HEK293T (cell line): ENCODE measurements at regions not wholly inside any gene's neighbourhood (a gene's known extent, or its start where the extent isn't known, plus 50 kb on each side); places are given as distances from the start of the nearest gene placed in this dataset.
A peak's percentile ranks its signal among the peaks of the same experiment; 100 is the strongest.
"Not testable (repeated sequence)": the region's sequence is repeated elsewhere in the genome, so short reads cannot be mapped to it uniquely, and the experiment has no call there.

ENCODE experiments used
- CTCF ChIA-PET: fragments of 350-600 bp; formaldehyde crosslinking; extraction: SDS; loops from one replicate; lab custom pipeline; 2021; ENCODE audit warnings: antibody characterized with exemption, inconsistent platforms; lab: Yijun Ruan, JAX
- POLR2A ChIA-PET: fragments of 350-600 bp; formaldehyde crosslinking; extraction: SDS; loops from one replicate; lab custom pipeline; 2020; ENCODE audit warnings: antibody characterized with exemption, inconsistent platforms; lab: Yijun Ruan, JAX
- DNase-seq: peaks from one replicate; pipeline ENCODE4 v3.0.0; 2012; ENCODE audit warnings: mixed read lengths; ENCODE audit errors: extremely low spot score
- ARNT ChIP-seq: fragments of 450-650 bp; IDR thresholded peaks from 2 replicates; pipeline ENCODE4 v1.6.1; 2017; ENCODE audit warnings: mild to moderate bottlenecking
- BHLHE40 ChIP-seq: fragments of 450-650 bp; IDR thresholded peaks from 2 replicates; pipeline ENCODE4 v1.6.1; 2016; ENCODE audit warnings: mild to moderate bottlenecking, moderate library complexity, borderline replicate concordance
- CTBP1 ChIP-seq: fragments of 450-650 bp; IDR thresholded peaks from 2 replicates; pipeline ENCODE4 v1.6.1; 2016; ENCODE audit warnings: borderline replicate concordance
- ELF4 ChIP-seq: fragments of 450-650 bp; IDR thresholded peaks from 2 replicates; pipeline ENCODE4 v1.6.1; 2017; ENCODE audit warnings: antibody characterized with exemption
- FOXA1 ChIP-seq: fragments of 450-650 bp; IDR thresholded peaks from 2 replicates; pipeline ENCODE4 v1.6.1; 2016; ENCODE audit warnings: mild to moderate bottlenecking
- FOXK2 ChIP-seq: fragments of 450-650 bp; IDR thresholded peaks from 2 replicates; pipeline ENCODE4 v1.6.1; 2016; ENCODE audit warnings: mild to moderate bottlenecking
- FOXM1 ChIP-seq: fragments of 450-650 bp; IDR thresholded peaks from 2 replicates; pipeline ENCODE4 v1.6.1; 2017; ENCODE audit warnings: mild to moderate bottlenecking, borderline replicate concordance
- HDGF ChIP-seq: fragments of 450-650 bp; IDR thresholded peaks from 2 replicates; pipeline ENCODE4 v1.6.1; 2017; ENCODE audit warnings: antibody characterized with exemption, borderline replicate concordance
- L3MBTL2 ChIP-seq: fragments of 450-650 bp; conservative IDR thresholded peaks from 2 replicates; pipeline ENCODE4 v1.6.1; 2016; ENCODE audit warnings: mild to moderate bottlenecking
- LEF1 ChIP-seq: fragments of 450-650 bp; IDR thresholded peaks from 2 replicates; pipeline ENCODE4 v1.6.1; 2017; ENCODE audit warnings: mild to moderate bottlenecking, borderline replicate concordance
- NFRKB ChIP-seq: fragments of 450-650 bp; IDR thresholded peaks from 2 replicates; pipeline ENCODE4 v1.6.1; 2016; ENCODE audit warnings: mild to moderate bottlenecking, moderate library complexity
- PKNOX1 ChIP-seq: fragments of 450-650 bp; IDR thresholded peaks from 2 replicates; pipeline ENCODE4 v1.6.1; 2016
- SP1 ChIP-seq: fragments of 450-650 bp; IDR thresholded peaks from 2 replicates; pipeline ENCODE4 v1.6.1; 2017
- SUZ12 ChIP-seq: fragments of 450-650 bp; IDR thresholded peaks from 2 replicates; pipeline ENCODE4 v1.6.1; 2016; ENCODE audit warnings: mild to moderate bottlenecking
- TARDBP ChIP-seq: fragments of 450-650 bp; IDR thresholded peaks from 2 replicates; pipeline ENCODE4 v1.6.1; 2016
- ZNF384 ChIP-seq: fragments of 450-650 bp; IDR thresholded peaks from 2 replicates; pipeline ENCODE4 v1.6.1; 2016

- CTCF ChIA-PET = interaction anchor here (0.5 kb wide), 1 partner anchor 17 kb away, joined by 3 read pairs; no protein-coding TSS in a partner anchor
- POLR2A ChIA-PET = interaction anchor here (0.6 to 3.2 kb wide), 3 partner anchors 20 to 34 kb away, joined by 3 to 10 read pairs (median 7); no protein-coding TSS in a partner anchor
- no peak for DNase-seq
- no peak for TF ChIP-seq NFRKB
Observed at GRCh38 chr1:148354284-148354912, 128.7 kb downstream of the PPIAL4G start.

- TF ChIP-seq ZNF384 (no peak), LEF1 (no peak), FOXM1 (no peak), SUZ12 (no peak), SP1 (no peak), HDGF (no peak), L3MBTL2 (no peak), ELF4 (no peak), BHLHE40 (no peak), PKNOX1 (no peak)
- POLR2A ChIA-PET = interaction anchor here (0.6 to 2.0 kb wide), 2 partner anchors 19 to 35 kb away, joined by 3 to 7 read pairs; no protein-coding TSS in a partner anchor
- CTCF ChIA-PET = interaction anchor here (0.5 kb wide), 1 partner anchor 18 kb away, joined by 3 read pairs; no protein-coding TSS in a partner anchor
- peak; percentile 12 for DNase-seq
Observed at GRCh38 chr1:148353461-148354283, 129.4 kb downstream of the PPIAL4G start.

GRCh38 chr1:148352470-148353053 lies 130.5 kb downstream of the PPIAL4G start:
- DNase-seq = no peak
- POLR2A ChIA-PET = interaction anchor here (0.8 to 2.0 kb wide), 3 partner anchors 18 to 89 kb away, joined by 3 to 7 read pairs (median 4); no protein-coding TSS in a partner anchor
- no peak for TF ChIP-seq ELF4
- no peak for TF ChIP-seq L3MBTL2
- TF ChIP-seq ARNT = no peak
- TF ChIP-seq CTBP1 = no peak
- no peak for TF ChIP-seq FOXK2
- no peak for TF ChIP-seq TARDBP
- TF ChIP-seq PKNOX1 = no peak
- TF ChIP-seq FOXM1 = no peak
- TF ChIP-seq SUZ12 = no peak
- no peak for TF ChIP-seq ZNF384
- no peak for TF ChIP-seq FOXA1
- TF ChIP-seq BHLHE40 = no peak
- no peak for TF ChIP-seq LEF1
- no peak for TF ChIP-seq NFRKB
- TF ChIP-seq SP1 = no peak
- no peak for TF ChIP-seq HDGF
- CTCF ChIA-PET = no interaction called here

- no peak for TF ChIP-seq LEF1
- no peak for TF ChIP-seq SUZ12
- TF ChIP-seq ARNT = no peak
- no peak for TF ChIP-seq HDGF
- TF ChIP-seq TARDBP = no peak
- TF ChIP-seq ELF4 = no peak
- TF ChIP-seq L3MBTL2 = no peak
- TF ChIP-seq FOXA1 = no peak
- TF ChIP-seq NFRKB = no peak
- no peak for TF ChIP-seq FOXK2
- TF ChIP-seq BHLHE40 = no peak
- TF ChIP-seq PKNOX1 = no peak
- TF ChIP-seq CTBP1 = no peak
- ChIA-PET CTCF (no interaction called here), POLR2A (interaction anchor here (1.1 to 2.4 kb wide), 2 partner anchors 9 to 13 kb away, joined by 4 to 11 read pairs; no protein-coding TSS in a partner anchor)
- DNase-seq = no peak
Observed at GRCh38 chr1:148347781-148348180, 135.3 kb downstream of the PPIAL4G start.

- CTCF ChIA-PET = interaction anchor here (0.7 to 1.7 kb wide), 3 partner anchors 9 to 12 kb away, joined by 4 to 7 read pairs (median 4); no protein-coding TSS in a partner anchor
- DNase-seq = peak; percentile 43
- POLR2A ChIA-PET = interaction anchor here (2.4 kb wide), 1 partner anchor 11 kb away, joined by 11 read pairs; no protein-coding TSS in a partner anchor
Observed at GRCh38 chr1:148345659-148346151, 137.4 kb downstream of the PPIAL4G start.

- POLR2A ChIA-PET = interaction anchor here (3.0 kb wide), 1 partner anchor 10 kb away, joined by 11 read pairs; no protein-coding TSS in a partner anchor
Observed at GRCh38 chr1:148344651-148345050, 138.5 kb downstream of the PPIAL4G start.

GRCh38 chr1:148341729-148342128 lies 141.4 kb downstream of the PPIAL4G start:
- POLR2A ChIA-PET, CTCF ChIA-PET, DNase-seq: not testable (repeated sequence)

More at GRCh38 chr1:148344651-148345050, 138.5 kb downstream of the PPIAL4G start:
- DNase-seq = not testable (repeated sequence)
- CTCF ChIA-PET = interaction anchor here (1.7 kb wide), 1 partner anchor 10 kb away, joined by 7 read pairs; no protein-coding TSS in a partner anchor

GRCh38 chr1:148336121-148336918 lies 146.8 kb downstream of the PPIAL4G start:
- ChIA-PET CTCF (interaction anchor here (1.7 kb wide), 1 partner anchor 10 kb away, joined by 4 read pairs; no protein-coding TSS in a partner anchor), POLR2A (interaction anchor here (0.7 to 6.9 kb wide), 4 partner anchors 21 to 75 kb away, joined by 3 to 132 read pairs (median 8); no protein-coding TSS in a partner anchor)
- not testable (repeated sequence) for DNase-seq
